ENCODE measurements at regions not wholly inside any gene's neighbourhood (a gene's known extent, or its start where the extent isn't known, plus 50 kb on each side); places are given as distances from the start of the nearest gene placed in this dataset.

- no peak for TF ChIP-seq ATOH8 (CRISPR knock-in tag; IDR thresholded peaks at IDR 0.05; ENCODE audit: low read depth)
- TF ChIP-seq, protein P1, sequence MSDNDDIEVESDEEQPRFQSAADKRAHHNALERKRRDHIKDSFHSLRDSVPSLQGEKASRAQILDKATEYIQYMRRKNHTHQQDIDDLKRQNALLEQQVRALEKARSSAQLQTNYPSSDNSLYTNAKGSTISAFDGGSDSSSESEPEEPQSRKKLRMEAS (IDR thresholded peaks at IDR 0.05), result no peak
- TF ChIP-seq, protein P2, sequence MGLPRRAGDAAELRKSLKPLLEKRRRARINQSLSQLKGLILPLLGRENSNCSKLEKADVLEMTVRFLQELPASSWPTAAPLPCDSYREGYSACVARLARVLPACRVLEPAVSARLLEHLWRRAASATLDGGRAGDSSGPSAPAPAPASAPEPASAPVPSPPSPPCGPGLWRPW (IDR thresholded peaks at IDR 0.05), result no peak
- no peak for TF ChIP-seq CHD4 (IDR thresholded peaks at IDR 0.05; ENCODE audit: borderline replicate concordance)
- TF ChIP-seq MYC (IDR thresholded peaks at IDR 0.05; ENCODE audit: borderline replicate concordance, low read length), result no peak
- no peak for TF ChIP-seq RFX5 (IDR thresholded peaks at IDR 0.05)
- TF ChIP-seq MAFK (IDR thresholded peaks at IDR 0.05; ENCODE audit: partially characterized antibody), result no peak
- TF ChIP-seq PHF8 (IDR thresholded peaks at IDR 0.05; ENCODE audit: borderline replicate concordance, low read depth), result no peak
- no peak for TF ChIP-seq RARB (CRISPR knock-in tag; IDR thresholded peaks at IDR 0.05)
- no peak for TF ChIP-seq JUN (IDR thresholded peaks at IDR 0.05)
- no peak for TF ChIP-seq TFCP2L1 (CRISPR knock-in tag; IDR thresholded peaks at IDR 0.05)
- no peak for TF ChIP-seq ZC3H11A (IDR thresholded peaks at IDR 0.05)
- TF ChIP-seq, protein P3, sequence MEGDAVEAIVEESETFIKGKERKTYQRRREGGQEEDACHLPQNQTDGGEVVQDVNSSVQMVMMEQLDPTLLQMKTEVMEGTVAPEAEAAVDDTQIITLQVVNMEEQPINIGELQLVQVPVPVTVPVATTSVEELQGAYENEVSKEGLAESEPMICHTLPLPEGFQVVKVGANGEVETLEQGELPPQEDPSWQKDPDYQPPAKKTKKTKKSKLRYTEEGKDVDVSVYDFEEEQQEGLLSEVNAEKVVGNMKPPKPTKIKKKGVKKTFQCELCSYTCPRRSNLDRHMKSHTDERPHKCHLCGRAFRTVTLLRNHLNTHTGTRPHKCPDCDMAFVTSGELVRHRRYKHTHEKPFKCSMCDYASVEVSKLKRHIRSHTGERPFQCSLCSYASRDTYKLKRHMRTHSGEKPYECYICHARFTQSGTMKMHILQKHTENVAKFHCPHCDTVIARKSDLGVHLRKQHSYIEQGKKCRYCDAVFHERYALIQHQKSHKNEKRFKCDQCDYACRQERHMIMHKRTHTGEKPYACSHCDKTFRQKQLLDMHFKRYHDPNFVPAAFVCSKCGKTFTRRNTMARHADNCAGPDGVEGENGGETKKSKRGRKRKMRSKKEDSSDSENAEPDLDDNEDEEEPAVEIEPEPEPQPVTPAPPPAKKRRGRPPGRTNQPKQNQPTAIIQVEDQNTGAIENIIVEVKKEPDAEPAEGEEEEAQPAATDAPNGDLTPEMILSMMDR (IDR thresholded peaks at IDR 0.05), result no peak
- no peak for TF ChIP-seq ELK1 (IDR thresholded peaks at IDR 0.05; ENCODE audit: low read depth, low read length)
- no peak for TF ChIP-seq HEYL (CRISPR knock-in tag; IDR thresholded peaks at IDR 0.05)
- no peak for TF ChIP-seq EHMT2 (IDR thresholded peaks at IDR 0.05; ENCODE audit: low read depth)
- no peak for TF ChIP-seq CHD2 (IDR thresholded peaks at IDR 0.05; ENCODE audit: low read length, partially characterized antibody)
- TF ChIP-seq ZSCAN20 (CRISPR knock-in tag; IDR thresholded peaks at IDR 0.05), result no peak
- POLR2A ChIA-PET, result no interaction called here
Observed at GRCh38 chr7:94294471-94295131, 100.1 kb upstream of the COL1A2 start.

DNA sequence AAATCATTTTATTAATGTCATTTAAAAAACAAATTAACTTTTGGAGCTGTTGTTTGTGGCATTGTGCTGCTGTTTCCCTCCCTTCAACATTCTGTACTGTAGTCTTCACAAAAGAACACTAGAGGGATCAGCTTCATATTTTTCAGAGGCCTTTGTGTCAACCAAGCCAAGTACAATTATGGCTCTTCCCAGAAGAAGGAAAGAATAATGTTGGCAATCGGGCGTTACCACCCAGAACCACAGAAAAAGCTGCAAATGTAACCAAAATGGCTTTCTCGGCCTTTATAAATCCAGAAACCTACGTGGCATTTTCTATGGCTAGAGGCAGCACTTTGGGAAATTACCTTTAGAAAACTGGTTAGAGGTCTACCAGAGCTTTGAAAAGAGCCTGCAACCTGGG is 98.8 kb upstream of the COL1A2 start:
- DNase-seq (ENCODE audit: low read depth in 1 of 2, low spot score in 1 of 2) (peak; percentile 18 to 64), ATAC-seq (peak; percentile 76 to 87; a peak in 5 of 6 replicates), FAIRE-seq (no peak)
- H3K4me2 ChIP-seq, result peak overlapping the region; percentile 1; the same call in 1 of the 3 replicates
- ChIA-PET POLR2A (no interaction called here), CTCF (interaction anchor here (0.5 to 7.5 kb wide), 41 partner anchors 8 to 1393 kb away, joined by 3 to 89 read pairs (median 4); partner anchors contain the start of gene COL1A2)
- TF ChIP-seq POLR2A (IDR thresholded peaks at IDR 0.05; ENCODE audit: low read length), result no peak
- no peak for TF ChIP-seq TFCP2L1 (CRISPR knock-in tag; IDR thresholded peaks at IDR 0.05)
- peak; percentile 82 for TF ChIP-seq SMC3 (IDR thresholded peaks at IDR 0.05)
- TF ChIP-seq, protein P3 (IDR thresholded peaks at IDR 0.05), result peak; percentile 66
- TF ChIP-seq RAD21 (conservative IDR thresholded peaks at IDR 0.05 in 1 of 2, IDR thresholded peaks at IDR 0.05 in 1 of 2), result peak; percentile 82 to 83
- TF ChIP-seq, protein P4, sequence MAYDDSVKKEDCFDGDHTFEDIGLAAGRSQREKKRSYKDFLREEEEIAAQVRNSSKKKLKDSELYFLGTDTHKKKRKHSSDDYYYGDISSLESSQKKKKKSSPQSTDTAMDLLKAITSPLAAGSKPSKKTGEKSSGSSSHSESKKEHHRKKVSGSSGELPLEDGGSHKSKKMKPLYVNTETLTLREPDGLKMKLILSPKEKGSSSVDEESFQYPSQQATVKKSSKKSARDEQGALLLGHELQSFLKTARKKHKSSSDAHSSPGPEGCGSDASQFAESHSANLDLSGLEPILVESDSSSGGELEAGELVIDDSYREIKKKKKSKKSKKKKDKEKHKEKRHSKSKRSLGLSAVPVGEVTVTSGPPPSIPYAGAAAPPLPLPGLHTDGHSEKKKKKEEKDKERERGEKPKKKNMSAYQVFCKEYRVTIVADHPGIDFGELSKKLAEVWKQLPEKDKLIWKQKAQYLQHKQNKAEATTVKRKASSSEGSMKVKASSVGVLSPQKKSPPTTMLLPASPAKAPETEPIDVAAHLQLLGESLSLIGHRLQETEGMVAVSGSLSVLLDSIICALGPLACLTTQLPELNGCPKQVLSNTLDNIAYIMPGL (CRISPR knock-in tag; IDR thresholded peaks at IDR 0.05; ENCODE audit: borderline replicate concordance), result no peak
- WGBS (ENCODE audit: missing lambda C conversion rate), result 45% methylated on average over 4 of the region's 4 CpGs
- H3K4me3 ChIP-seq, result no peak overlapping the region
- peak overlapping the region in 1 of 2 experiments; percentile 55; a peak in 3 of 6 replicates for H3K27ac ChIP-seq
- no peaks in the 10 kb centered on the region for H3K9me3 ChIP-seq
- peaks cover 38% of the 10 kb centered on the region for H3K4me1 ChIP-seq

More at GRCh38 chr7:94294471-94295131, 100.1 kb upstream of the COL1A2 start:
- H3K27ac ChIP-seq, result peak overlapping the region in 1 of 2 experiments; percentile 27; a peak in 1 of 6 replicates
- FAIRE-seq, result no peak
- H3K4me2 ChIP-seq, result no peak overlapping the region
- no peaks in the 10 kb centered on the region for H3K9me3 ChIP-seq
- WGBS (ENCODE audit: missing lambda C conversion rate), result 80% methylated on average over 6 of the region's 6 CpGs
- CTCF ChIA-PET, result interaction anchor here (0.9 to 7.5 kb wide), 21 partner anchors 7 to 1394 kb away, joined by 3 to 89 read pairs (median 6); partner anchors contain the start of gene COL1A2
- no peak overlapping the region for H3K4me3 ChIP-seq
- DNase-seq (ENCODE audit: low read depth in 1 of 2, low spot score in 1 of 2), result no peak
- ATAC-seq, result no peak
- peaks cover 26% of the 10 kb centered on the region for H3K4me1 ChIP-seq
